ENCODE measurements at regions not wholly inside any gene's neighbourhood (a gene's known extent, or its start where the extent isn't known, plus 50 kb on each side); places are given as distances from the start of the nearest gene placed in this dataset.

- intact Hi-C loops (cut with micrococcal nuclease; ENCODE audit: unreplicated experiment) = no loop called here
- Histone ChIP-seq H3K27ac (ENCODE audit: low read length) (no peak overlapping the region), H3K4me1 (ENCODE audit: control insufficient read depth, insufficient read depth, low read length) (no peaks in the 10 kb centered on the region), H3K36me3 (ENCODE audit: control insufficient read depth, insufficient read depth, low read length) (no peaks in the 10 kb centered on the region), H3K4me3 (ENCODE audit: low read depth in 2 of 2, low read length in 2 of 2) (no peak overlapping the region), H3K27me3 (ENCODE audit: control insufficient read depth, insufficient read depth, low read length) (no peaks in the 10 kb centered on the region), H3K9me3 (ENCODE audit: control insufficient read depth, insufficient read depth, low read depth, low read length) (no peaks in the 10 kb centered on the region)
- ChIA-PET CTCF (no interaction called here), POLR2A (no interaction called here)
- in situ Hi-C loops (cut with HindIII; ENCODE audit: low pct_unique_long_range_greater_than_20kb, low sequenced_read_pairs) = no loop called here
- no TSS peak for BruUV-seq (replicated peaks)
- TF ChIP-seq POLR2AphosphoS5 (IDR thresholded peaks at IDR 0.05; ENCODE audit: low read depth, low read length) = no peak
- TF ChIP-seq CTCF (IDR thresholded peaks at IDR 0.05) = no peak
- DNase-seq (ENCODE audit: low read depth, low spot score) (no peak), ATAC-seq (no peak)
Measured at GRCh38 chr2:149832324-149832723, 244.7 kb upstream of the MMADHC start.

- ATAC-seq (no peak), DNase-seq (ENCODE audit: low read depth, low spot score) (no peak)
- H3K27me3 ChIP-seq (ENCODE audit: control insufficient read depth, insufficient read depth, low read length) = no peaks in the 10 kb centered on the region
- no TSS peak for BruUV-seq (replicated peaks)
- in situ Hi-C loops (cut with HindIII; ENCODE audit: low pct_unique_long_range_greater_than_20kb, low sequenced_read_pairs) (no loop called here), intact Hi-C loops (cut with micrococcal nuclease; ENCODE audit: unreplicated experiment) (no loop called here)
- no peak overlapping the region for H3K27ac ChIP-seq (ENCODE audit: low read length)
- no peaks in the 10 kb centered on the region for H3K4me1 ChIP-seq (ENCODE audit: control insufficient read depth, insufficient read depth, low read length)
- ChIA-PET POLR2A (no interaction called here), CTCF (no interaction called here)
- H3K4me3 ChIP-seq (ENCODE audit: low read depth in 2 of 2, low read length in 2 of 2) = no peak overlapping the region
- TF ChIP-seq TCF7L2 (IDR thresholded peaks at IDR 0.05; ENCODE audit: low read depth, low read length) = no peak
- TF ChIP-seq REST (IDR thresholded peaks at IDR 0.05; ENCODE audit: insufficient read depth in 1 of 2, low read depth in 2 of 2, low read length in 1 of 2) = no peak
- H3K9me3 ChIP-seq (ENCODE audit: control insufficient read depth, insufficient read depth, low read depth, low read length) = no peaks in the 10 kb centered on the region
- no peaks in the 10 kb centered on the region for H3K36me3 ChIP-seq (ENCODE audit: control insufficient read depth, insufficient read depth, low read length)
Measured at GRCh38 chr2:149828520-149829210, 241.1 kb upstream of the MMADHC start.

- TF ChIP-seq REST (IDR thresholded peaks at IDR 0.05; ENCODE audit: insufficient read depth in 1 of 2, low read depth in 2 of 2, low read length in 1 of 2) (no peak), TCF7L2 (IDR thresholded peaks at IDR 0.05; ENCODE audit: low read depth, low read length) (no peak), POLR2AphosphoS5 (IDR thresholded peaks at IDR 0.05; ENCODE audit: low read depth, low read length) (no peak), CTCF (IDR thresholded peaks at IDR 0.05) (no peak), SIN3A (IDR thresholded peaks at IDR 0.05; ENCODE audit: borderline replicate concordance, insufficient read depth, low read depth, low read length) (no peak)
- Histone ChIP-seq H3K9me3 (ENCODE audit: control insufficient read depth, insufficient read depth, low read depth, low read length) (no peaks in the 10 kb centered on the region), H3K36me3 (ENCODE audit: control insufficient read depth, insufficient read depth, low read length) (no peaks in the 10 kb centered on the region), H3K27ac (ENCODE audit: low read length) (no peak overlapping the region), H3K27me3 (ENCODE audit: control insufficient read depth, insufficient read depth, low read length) (no peaks in the 10 kb centered on the region), H3K4me3 (ENCODE audit: low read depth in 2 of 2, low read length in 2 of 2) (no peak overlapping the region), H3K4me1 (ENCODE audit: control insufficient read depth, insufficient read depth, low read length) (no peaks in the 10 kb centered on the region)
- ATAC-seq (no peak), DNase-seq (ENCODE audit: low read depth, low spot score) (no peak)
- BruUV-seq (replicated peaks) = no TSS peak
- POLR2A ChIA-PET = no interaction called here
- CTCF ChIA-PET = no interaction called here
- intact Hi-C loops (cut with micrococcal nuclease; ENCODE audit: unreplicated experiment) (no loop called here), in situ Hi-C loops (cut with HindIII; ENCODE audit: low pct_unique_long_range_greater_than_20kb, low sequenced_read_pairs) (no loop called here)
Measured at GRCh38 chr2:149827585-149828126, 240.1 kb upstream of the MMADHC start.
